ENCODE measurements at regions not wholly inside any gene's neighbourhood (a gene's known extent, or its start where the extent isn't known, plus 50 kb on each side); places are given as distances from the start of the nearest gene placed in this dataset.
"Not testable (repeated sequence)": the region's sequence is repeated elsewhere in the genome, so short reads cannot be mapped to it uniquely, and the experiment has no call there.

DNA sequence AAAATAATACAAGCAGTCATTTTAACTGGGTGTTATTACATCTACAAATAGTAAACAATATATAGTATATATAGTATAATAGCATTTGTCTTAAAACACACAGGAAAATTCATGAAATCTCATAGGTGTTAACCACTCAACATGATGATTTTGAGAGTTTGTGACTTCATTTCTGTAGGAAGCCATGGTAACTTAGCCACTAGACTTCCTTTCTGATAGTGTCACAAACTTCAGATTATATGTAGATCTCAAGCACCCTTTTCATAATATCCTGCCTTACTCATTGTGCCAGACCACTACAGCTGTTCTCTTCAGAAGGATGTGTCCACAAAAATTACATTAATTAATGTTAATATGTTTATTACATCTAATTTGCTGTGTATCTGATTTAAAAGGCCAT lies 1250.6 kb downstream of the ADGRL3 start:
- no peak for DNase-seq (ENCODE audit: low read depth)

DNA sequence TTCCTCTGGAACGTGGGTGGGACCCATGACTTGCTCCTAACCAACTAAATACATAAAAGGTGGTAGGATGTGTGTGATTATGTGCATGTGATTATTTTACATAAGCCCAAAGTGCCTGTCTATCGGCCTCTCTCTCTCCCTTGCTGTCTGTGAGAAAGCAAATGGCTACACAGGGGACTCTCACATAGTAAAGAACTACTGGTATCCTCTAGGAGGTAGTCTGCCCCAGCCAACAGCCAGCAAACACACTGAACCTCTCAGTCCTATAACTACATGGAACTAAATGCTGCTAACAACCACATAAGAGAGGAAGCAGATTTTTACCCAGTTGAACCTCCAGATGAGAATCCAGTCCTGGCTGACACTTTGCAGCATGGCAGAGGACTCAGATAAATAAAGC lies 1249.4 kb downstream of the ADGRL3 start:
- no peak for DNase-seq (ENCODE audit: low read depth)

DNA sequence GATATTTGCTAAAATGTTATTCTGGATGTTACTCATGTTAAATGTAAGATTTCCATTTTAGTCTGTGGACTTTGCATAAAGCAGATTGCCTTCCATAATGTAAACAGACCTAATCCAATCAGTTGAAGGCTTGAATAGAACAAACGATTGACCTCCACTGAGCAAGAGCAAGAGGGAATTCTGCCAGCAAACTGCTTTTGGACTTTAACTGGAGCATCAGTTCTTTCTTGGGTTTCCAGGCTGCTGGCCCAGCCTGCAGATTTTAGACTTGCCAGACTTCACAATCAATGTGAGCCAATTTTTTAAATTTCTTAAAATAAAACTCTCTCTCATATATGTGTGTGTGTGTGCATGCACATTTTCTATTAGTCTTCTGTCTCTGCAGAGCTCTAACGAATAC lies 1248.8 kb downstream of the ADGRL3 start:
- DNase-seq (ENCODE audit: low read depth): no peak

DNA sequence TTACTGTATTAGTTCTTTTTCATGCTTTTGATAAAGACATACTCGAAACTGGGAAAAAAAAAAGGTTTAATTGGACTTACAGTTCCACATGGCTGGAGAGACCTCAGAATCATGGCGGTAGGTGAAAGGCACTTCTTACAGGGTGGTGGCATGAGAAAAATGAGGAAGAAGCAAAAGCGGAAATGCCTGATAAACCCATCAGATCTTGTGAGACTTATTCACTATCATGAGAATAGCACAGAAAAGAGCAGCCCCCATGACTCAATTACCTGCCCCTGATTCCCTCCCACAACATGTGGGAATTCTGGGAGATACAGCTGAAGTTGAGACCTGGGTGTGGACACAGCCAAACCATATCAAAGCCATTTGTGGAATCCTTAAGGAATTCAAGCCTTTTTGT lies 1238.9 kb downstream of the ADGRL3 start:
- DNase-seq (ENCODE audit: low read depth): no peak

GRCh38 chr4:62434921-62435320 lies 1234.8 kb downstream of the ADGRL3 start:
- DNase-seq (ENCODE audit: low read depth): no peak

GRCh38 chr4:62431513-62432231 lies 1231.5 kb downstream of the ADGRL3 start:
- DNase-seq (ENCODE audit: low read depth): not testable (repeated sequence)

DNA sequence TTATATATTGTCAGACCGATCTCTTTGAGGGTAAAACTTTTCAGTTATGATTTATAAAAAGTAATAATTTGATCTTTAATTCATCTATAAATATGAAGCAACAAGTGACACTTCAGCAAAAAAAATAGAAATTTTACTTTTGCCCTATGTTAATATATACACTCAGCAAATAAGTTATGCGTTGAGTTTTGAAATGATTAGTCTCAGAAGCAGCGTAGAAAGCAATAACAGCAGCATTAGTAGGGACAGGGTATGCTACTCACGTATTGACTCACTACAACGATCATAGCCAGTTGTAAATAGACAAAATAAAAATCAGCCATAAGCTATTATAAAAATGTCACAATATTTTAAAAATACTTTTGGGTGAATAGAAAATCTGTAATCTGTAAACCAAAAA lies 1229.2 kb downstream of the ADGRL3 start:
- no peak for DNase-seq (ENCODE audit: low read depth)

- no peak for DNase-seq (ENCODE audit: low read depth)
Observed at GRCh38 chr4:62415256-62415655, 1215.1 kb downstream of the ADGRL3 start.

DNA sequence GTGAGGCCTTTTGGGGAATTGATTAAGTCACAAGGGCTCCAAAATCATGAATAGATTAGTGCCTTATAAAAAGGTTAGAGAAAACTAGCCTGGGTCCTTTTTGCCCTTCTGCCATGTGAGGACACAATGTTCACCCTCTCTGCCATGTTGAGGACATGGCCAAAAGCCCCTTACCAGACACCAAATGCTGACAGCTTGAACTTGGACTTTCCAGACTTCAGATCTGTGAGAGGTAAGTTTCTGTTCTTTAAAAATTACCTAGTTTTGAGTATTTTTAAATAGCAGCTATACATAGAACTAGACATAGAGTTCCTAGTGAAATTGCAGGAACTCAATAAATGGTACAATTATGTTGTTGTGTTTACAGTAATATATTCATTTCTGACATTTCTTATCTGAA lies 1214.4 kb downstream of the ADGRL3 start:
- DNase-seq (ENCODE audit: low read depth): no peak

- DNase-seq (ENCODE audit: low read depth): no peak
Observed at GRCh38 chr4:62410371-62411003, 1210.4 kb downstream of the ADGRL3 start.

GRCh38 chr4:62408454-62408853 lies 1208.3 kb downstream of the ADGRL3 start:
- DNase-seq (ENCODE audit: low read depth): no peak

GRCh38 chr4:62407534-62407933 lies 1207.4 kb downstream of the ADGRL3 start:
- no peak for DNase-seq (ENCODE audit: low read depth)

- DNase-seq (ENCODE audit: low read depth): no peak
Observed at GRCh38 chr4:62402088-62402806, 1202.1 kb downstream of the ADGRL3 start.

DNA sequence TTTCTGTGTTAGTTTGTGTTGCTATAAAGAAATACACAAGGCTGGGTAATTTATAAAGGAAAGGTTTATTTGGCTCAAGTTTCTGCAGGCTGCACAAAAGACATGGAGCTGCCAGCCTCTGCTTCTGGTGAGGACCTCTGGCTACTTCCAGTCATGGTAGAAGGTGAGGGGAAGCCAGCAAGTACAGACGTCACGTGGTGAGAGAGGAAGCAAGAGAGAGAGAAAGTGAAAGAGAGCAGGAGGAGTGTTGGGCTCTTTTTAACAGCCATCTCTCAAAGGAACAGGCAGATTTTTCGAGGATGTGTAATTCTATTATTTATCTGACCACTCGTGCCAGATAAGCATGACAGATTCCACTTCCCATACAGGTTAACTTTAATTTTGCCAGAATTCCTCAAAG lies 1199.1 kb downstream of the ADGRL3 start:
- no peak for DNase-seq (ENCODE audit: low read depth)

DNA sequence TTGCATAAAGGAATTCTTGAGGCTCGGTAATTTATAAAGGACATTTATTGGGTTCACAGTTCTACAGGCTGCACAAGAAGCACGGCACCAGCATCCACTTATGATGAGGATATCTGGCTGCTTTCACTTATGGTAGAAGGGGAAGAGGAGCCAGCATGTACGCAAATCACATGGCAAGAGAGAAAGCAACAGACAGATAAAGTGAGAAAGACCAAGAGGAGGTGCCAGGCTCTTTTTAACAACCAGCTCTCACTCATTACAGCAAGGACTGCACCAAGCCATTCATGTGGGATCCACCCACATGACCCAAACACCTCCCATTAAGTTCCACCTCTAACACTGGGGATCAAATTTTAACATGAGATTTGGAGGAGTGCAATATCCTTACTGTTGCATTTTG lies 1198.2 kb downstream of the ADGRL3 start:
- no peak for DNase-seq (ENCODE audit: low read depth)

DNA sequence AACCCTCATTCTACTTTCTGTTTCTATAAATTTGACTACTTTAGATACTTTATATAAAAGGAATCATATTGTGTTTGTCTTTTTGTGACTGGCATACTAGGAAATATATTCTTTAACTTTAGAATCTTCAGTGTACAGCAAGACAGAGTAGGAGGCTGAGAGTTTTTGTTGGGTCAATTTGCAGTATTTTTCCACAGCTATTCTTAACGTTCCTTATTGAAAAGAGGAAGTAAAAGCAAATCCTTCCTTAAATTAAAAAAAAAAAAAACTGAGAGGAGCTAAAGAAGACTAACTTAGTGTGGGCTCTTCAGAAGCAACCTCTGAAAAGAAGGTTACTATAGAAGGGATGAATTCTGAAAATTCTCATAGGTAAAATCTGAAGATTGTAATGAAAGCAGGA lies 1194.6 kb downstream of the ADGRL3 start:
- DNase-seq (ENCODE audit: low read depth): no peak

GRCh38 chr4:62387808-62388207 lies 1187.7 kb downstream of the ADGRL3 start:
- no peak for DNase-seq (ENCODE audit: low read depth)

DNA sequence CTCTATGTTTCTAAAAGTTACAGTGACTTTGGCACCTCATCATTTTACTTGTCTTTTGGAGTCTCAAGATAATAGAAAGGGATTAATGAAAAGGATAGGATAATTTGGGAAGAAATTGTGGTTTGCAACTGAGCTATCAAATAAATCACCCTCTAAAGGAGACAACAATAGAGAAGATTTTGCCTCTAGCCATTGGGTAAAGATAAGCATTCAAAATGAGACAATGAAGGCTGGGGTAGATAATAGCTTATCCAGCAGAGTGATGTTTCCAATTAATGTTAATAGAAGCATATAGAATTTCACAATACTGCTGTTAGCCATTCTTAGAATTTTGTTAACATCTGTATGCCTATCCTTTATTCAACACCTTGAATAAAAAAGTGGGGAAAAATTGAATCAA lies 1177.6 kb downstream of the ADGRL3 start:
- no peak for DNase-seq (ENCODE audit: low read depth)

DNA sequence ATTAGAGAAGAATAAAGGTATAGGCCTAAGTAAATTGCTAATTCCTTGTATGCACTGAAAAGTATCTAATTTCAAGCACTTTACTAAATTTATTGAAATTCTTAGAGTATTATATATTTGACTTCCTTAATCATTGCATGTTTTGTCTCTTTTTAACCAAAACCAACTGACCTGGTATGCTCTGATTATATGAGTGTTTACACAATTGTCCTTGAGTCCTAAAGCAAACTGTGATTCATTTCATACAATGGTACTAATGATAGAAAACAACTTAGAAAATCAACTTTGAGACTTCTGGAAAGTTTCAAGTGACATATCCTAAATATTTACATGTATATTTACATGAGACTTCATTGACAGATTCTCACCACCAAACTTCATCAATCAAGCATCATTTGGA lies 1177.1 kb downstream of the ADGRL3 start:
- no peak for DNase-seq (ENCODE audit: low read depth)

- no peak for DNase-seq (ENCODE audit: low read depth)
Observed at GRCh38 chr4:62366939-62367338, 1166.8 kb downstream of the ADGRL3 start.

- DNase-seq (ENCODE audit: low read depth): no peak
Observed at GRCh38 chr4:62360156-62360545, 1160.0 kb downstream of the ADGRL3 start.

- no peak for DNase-seq (ENCODE audit: low read depth)
Observed at GRCh38 chr4:62359441-62360155, 1159.5 kb downstream of the ADGRL3 start.

DNA sequence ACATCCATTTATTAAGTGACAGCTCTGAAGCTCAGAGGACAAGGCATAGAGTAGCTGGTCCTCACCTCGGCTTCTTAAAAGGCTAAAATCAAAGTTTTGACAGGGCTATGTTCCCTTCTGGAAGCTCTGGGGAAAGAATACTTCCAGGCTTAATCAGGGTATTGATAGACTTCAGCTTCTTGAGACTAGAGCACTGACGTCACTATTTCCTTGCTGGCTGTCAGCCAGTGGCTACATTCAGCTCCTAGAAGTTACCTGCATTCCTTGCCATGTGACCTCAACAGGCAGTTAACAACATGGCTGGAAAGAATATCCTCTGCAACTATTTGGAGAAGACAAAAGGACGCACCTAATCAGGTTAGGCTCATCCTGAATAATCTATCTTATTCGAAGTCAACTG lies 1144.8 kb downstream of the ADGRL3 start:
- DNase-seq (ENCODE audit: low read depth): no peak
